WI38 (cell line): ENCODE measurements at regions not wholly inside any gene's neighbourhood (a gene's known extent, or its start where the extent isn't known, plus 50 kb on each side); places are given as distances from the start of the nearest gene placed in this dataset.

Experiments used
- H3K4me3 ChIP-seq: 2 replicates; pipeline ENCODE4 v1.5.1; 2011; ENCODE audit warnings: low read depth, mild to moderate bottlenecking, control low read depth, low read length
- TF ChIP-seq, protein P1 (sequence below): IDR thresholded peaks from 2 replicates; pipeline ENCODE4 v1.5.1; 2012; ENCODE audit warnings: low read depth, mild to moderate bottlenecking, control low read depth, low read length

DNA sequence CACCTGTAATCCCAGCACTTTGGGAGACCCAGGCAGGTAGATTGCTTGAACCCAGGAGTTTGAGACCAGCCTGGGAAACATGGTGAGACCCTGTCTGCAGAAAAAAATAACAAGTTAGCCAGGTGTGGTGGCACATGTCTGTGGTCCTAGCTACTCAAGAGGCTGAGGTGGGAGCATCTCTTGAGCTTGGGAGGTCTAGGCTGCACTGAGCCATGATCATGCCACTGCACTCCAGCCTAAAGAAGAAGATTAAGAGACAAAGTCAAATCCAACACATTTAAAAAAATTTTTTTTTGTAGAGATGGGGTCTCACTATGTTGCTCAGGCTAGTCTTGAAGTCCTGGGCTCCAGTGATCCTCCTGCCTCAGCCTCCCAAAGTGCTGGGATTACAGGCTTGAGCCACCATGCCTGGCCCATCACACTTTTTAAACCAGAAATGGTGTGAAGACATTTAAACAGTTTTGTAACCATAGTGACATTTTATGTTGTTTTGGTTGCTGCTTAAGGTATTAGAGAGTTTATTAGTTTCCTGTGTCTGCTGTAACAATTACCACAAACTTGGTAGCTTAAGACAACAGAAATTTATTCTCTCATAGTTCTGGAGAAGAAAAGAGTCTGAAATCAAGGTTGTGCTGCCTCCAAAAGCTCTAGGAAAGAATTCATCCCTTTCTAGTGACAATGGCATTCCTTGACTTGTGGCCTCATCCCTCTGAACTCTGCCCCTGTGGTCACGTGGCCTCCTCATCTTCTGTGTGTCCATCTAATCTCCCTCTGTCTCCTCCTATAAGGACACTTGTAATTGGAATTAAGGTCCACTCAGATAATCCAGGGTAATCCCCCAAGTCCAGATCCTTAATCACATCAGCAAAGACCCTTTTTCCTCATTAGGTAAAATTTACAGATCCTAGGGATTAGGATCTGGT lies 104.6 kb upstream of the TNFAIP3 start:
- H3K4me3 ChIP-seq, result no peak overlapping the region
- TF ChIP-seq, protein P1, sequence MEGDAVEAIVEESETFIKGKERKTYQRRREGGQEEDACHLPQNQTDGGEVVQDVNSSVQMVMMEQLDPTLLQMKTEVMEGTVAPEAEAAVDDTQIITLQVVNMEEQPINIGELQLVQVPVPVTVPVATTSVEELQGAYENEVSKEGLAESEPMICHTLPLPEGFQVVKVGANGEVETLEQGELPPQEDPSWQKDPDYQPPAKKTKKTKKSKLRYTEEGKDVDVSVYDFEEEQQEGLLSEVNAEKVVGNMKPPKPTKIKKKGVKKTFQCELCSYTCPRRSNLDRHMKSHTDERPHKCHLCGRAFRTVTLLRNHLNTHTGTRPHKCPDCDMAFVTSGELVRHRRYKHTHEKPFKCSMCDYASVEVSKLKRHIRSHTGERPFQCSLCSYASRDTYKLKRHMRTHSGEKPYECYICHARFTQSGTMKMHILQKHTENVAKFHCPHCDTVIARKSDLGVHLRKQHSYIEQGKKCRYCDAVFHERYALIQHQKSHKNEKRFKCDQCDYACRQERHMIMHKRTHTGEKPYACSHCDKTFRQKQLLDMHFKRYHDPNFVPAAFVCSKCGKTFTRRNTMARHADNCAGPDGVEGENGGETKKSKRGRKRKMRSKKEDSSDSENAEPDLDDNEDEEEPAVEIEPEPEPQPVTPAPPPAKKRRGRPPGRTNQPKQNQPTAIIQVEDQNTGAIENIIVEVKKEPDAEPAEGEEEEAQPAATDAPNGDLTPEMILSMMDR, result no peak

DNA sequence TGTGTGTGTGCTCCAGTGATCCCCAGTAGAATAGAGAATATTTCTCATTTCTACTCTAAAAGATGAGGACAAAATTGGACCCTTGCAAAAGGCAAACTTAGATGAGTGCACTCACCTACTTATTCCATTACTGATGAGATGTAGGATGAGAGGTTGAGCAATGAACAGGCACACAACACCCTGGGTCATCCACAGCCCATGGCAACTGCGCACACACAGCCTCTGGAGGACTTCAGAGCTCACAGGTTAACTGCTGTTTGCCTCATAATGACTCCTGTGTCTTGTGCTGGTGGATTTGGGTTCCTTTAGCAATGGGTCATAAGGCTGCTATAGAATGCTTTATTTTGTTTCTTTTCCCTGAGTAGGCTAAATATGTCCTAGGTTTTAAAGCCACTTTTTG lies 103.6 kb upstream of the TNFAIP3 start:
- no peak overlapping the region for H3K4me3 ChIP-seq
- TF ChIP-seq, protein P1, result no peak

DNA sequence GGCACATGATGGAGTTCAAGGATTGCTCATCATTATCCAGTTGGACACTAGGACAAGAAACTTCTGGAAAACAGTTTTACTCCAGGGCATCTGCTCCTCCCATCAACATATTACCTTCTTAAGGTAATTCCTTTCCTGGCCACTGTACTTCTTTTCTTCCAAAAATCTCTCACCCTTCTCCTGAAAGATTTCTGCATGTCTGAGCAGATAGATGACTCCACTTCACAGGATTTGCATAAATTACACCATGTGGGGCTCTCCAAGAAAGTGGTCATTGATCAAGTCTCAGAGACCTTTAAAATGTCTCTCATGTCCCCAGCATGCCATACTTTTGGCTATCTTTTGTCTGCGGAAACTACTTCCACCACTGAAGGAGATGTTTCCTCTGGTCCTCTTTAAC lies 103.2 kb upstream of the TNFAIP3 start:
- no peak overlapping the region for H3K4me3 ChIP-seq
- TF ChIP-seq, protein P1, result no peak

DNA sequence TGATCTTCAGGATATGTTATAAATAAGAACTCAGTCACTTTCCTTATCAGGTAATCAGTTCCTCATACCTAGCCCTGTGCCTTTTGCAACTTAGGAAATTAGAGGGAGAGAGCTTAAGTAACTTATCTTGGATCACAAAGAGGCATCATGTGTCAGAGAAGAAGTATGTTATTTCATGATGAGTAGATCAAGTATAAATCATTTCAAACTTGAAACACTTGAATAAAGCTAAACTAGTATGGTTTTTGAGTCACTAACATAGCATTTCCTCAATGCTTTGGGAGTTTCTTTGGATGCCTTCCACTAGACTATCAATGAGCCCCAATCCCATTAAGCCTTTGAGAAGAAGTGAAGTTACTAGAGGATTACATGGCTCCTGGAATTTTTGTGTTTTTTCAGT lies 102.6 kb upstream of the TNFAIP3 start:
- TF ChIP-seq, protein P1, result no peak
- H3K4me3 ChIP-seq, result no peak overlapping the region

DNA sequence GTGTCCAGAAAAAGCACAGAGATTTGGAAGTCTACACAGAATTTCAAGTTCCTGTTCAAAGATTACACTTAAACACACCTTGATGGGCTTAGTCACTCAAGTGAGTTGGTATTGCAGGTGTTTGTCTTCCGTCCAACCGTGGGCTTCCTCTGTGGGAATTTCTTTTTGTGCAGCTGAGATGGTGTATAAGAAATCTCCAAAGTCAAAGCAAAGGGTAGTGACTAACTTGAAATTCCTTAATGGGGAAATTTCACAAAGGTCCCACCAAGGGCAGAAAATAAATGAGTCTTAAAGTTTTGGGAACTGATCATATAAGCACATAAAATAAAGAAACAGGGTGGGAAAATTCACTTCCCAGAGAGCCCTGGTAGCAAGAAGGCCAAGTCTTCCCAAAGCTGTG lies 102.0 kb upstream of the TNFAIP3 start:
- TF ChIP-seq, protein P1, result no peak
- no peak overlapping the region for H3K4me3 ChIP-seq

DNA sequence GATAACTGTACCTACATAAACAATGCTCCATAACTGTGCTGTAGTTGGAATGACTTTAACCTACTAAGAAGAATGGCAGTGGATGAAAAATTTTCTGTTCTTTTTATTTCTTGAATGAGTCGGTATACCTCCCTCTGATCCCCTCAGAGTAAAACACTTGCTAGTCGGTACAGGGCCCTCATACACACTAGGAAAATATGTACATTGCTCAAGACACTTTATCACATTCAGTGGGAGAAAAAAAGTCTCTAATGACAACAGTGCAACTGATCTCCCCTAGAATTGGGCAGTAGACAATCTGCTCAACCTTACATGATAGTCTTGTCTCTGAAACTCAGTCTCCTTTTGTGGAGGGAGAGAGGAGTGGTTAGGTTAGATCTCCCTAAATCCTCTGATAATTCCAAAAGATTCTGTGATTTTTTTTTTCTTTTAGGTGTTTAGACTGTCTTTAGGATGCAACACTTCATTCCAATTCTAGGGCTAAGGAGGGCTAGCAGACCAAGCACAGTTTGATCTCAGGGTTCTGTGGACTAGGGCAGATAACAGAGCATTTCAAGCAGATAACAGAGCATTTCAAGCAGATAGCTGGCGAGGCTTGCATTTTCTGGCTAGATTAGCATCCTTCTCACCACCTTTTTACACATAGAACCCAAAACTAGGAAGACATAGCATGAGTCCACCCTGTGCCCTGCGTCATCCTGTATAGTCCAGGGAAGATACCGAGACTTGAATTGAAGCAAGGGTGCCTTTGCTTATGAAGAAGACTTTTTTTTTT lies 100.3 kb upstream of the TNFAIP3 start:
- TF ChIP-seq, protein P1, result no peak
- no peak overlapping the region for H3K4me3 ChIP-seq

DNA sequence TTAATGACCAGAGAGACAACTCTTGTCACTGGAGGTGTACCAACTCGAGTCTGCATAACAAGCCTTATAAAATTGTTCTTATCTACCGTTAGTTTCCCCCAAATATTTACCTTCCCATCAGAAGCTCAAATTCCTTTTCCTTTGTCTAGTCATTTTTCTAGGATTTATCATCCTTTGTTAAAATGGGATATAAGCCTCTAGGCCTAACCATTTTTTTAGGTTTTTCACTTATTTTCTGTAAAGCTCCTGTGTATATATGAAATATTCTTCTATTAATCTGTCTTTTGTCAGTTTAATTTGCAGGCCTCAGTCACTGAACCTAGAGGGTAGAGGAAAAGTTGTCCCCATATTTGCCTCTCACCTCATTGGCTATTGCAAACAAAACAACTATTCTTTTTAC lies 99.6 kb upstream of the TNFAIP3 start:
- no peak overlapping the region for H3K4me3 ChIP-seq
- TF ChIP-seq, protein P1, result no peak
